Peyer's patch (tissue), 4 donors: ENCODE measurements at regions not wholly inside any gene's neighbourhood (a gene's known extent, or its start where the extent isn't known, plus 50 kb on each side); places are given as distances from the start of the nearest gene placed in this dataset.

Experiments
- POLR2A ChIP-seq, 2 donors: fragments of 450-650 bp; IDR thresholded peaks; one replicate each; pipeline ENCODE4 v1.5.1; 2017; ENCODE audit warnings: antibody characterized with exemption in 2 of 2, mild to moderate bottlenecking in 2 of 2, moderate library complexity in 2 of 2
- TF ChIP-seq, protein P1 (sequence below), 6 experiments: fragments of 450-650 bp in 4 of 6; fragments of 200-600 bp in 2 of 6; sonication (generic) in 1 of 6; IDR thresholded peaks; one replicate each; pipeline ENCODE4 v1.5.1; 2017 to 2019; ENCODE audit warnings: antibody characterized with exemption in 6 of 6, mild to moderate bottlenecking in 3 of 6, moderate library complexity in 1 of 6

DNA sequence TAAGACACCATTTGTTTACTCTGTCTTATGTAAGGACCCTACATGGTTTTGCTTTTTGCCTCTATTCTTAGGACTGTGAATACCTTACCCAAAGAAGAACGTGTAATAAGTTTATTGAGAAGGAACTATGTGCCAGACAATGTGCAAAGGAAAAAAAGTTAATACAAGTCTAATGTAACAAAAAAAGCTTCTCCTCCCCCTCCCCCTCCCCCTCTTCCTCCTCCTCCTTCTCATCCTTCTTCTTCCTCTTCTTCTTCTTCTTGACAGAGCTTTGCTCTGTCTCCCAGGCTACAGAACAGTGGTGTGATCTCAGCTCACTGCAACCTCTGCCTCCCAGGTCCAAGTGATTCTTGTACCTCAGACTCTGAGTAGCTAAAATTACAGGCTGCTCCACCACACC lies 50.9 kb upstream of the MITF start:
- TF ChIP-seq, protein P1, sequence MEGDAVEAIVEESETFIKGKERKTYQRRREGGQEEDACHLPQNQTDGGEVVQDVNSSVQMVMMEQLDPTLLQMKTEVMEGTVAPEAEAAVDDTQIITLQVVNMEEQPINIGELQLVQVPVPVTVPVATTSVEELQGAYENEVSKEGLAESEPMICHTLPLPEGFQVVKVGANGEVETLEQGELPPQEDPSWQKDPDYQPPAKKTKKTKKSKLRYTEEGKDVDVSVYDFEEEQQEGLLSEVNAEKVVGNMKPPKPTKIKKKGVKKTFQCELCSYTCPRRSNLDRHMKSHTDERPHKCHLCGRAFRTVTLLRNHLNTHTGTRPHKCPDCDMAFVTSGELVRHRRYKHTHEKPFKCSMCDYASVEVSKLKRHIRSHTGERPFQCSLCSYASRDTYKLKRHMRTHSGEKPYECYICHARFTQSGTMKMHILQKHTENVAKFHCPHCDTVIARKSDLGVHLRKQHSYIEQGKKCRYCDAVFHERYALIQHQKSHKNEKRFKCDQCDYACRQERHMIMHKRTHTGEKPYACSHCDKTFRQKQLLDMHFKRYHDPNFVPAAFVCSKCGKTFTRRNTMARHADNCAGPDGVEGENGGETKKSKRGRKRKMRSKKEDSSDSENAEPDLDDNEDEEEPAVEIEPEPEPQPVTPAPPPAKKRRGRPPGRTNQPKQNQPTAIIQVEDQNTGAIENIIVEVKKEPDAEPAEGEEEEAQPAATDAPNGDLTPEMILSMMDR (IDR thresholded peaks at IDR 0.05) = no peak
- no peak for TF ChIP-seq POLR2A (IDR thresholded peaks at IDR 0.05)
